ENCODE measurements at regions not wholly inside any gene's neighbourhood (a gene's known extent, or its start where the extent isn't known, plus 50 kb on each side); places are given as distances from the start of the nearest gene placed in this dataset.

GRCh38 chr2:58641001-58641400 is 399.9 kb upstream of the FANCL start:
- TF ChIP-seq CTCF (IDR thresholded peaks at IDR 0.05; ENCODE audit: insufficient read depth, low read length, poor library complexity, severe bottlenecking) (no peak), EZH2phosphoT487 (conservative IDR thresholded peaks at IDR 0.05; ENCODE audit: low read length) (no peak)
